ENCODE measurements at regions not wholly inside any gene's neighbourhood (a gene's known extent, or its start where the extent isn't known, plus 50 kb on each side); places are given as distances from the start of the nearest gene placed in this dataset.

DNA sequence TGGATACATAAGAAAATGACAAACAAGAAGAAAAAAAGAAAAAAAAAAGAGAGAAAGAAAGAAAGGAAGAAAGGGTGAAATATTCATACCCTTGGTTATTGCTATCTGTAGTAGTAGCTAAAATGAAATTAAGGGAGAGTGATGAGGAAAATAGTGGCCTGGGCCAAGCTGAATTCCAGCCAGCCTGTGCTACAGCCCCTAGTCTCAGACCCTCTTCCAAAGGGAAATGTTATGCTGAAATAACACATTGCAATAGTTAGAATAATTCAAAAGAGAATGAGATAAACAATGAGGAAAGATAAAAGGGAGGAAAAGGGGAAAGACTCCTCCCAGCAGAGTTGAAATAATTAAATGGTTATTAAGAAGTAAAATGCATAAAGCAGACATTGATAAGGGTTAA, 268.4 kb upstream of the ROBO1 start:
- no peak overlapping the region for H3K27ac ChIP-seq
- no peak overlapping the region for H3K4me3 ChIP-seq
- intact Hi-C loops (cut with DNase I) = no loop called here
- H3K4me1 ChIP-seq = no peaks in the 10 kb centered on the region
- no peaks in the 10 kb centered on the region for H3K36me3 ChIP-seq
- peak in 2 of 4 donors; percentile 16 to 36 for DNase-seq
- TF ChIP-seq, protein P1, sequence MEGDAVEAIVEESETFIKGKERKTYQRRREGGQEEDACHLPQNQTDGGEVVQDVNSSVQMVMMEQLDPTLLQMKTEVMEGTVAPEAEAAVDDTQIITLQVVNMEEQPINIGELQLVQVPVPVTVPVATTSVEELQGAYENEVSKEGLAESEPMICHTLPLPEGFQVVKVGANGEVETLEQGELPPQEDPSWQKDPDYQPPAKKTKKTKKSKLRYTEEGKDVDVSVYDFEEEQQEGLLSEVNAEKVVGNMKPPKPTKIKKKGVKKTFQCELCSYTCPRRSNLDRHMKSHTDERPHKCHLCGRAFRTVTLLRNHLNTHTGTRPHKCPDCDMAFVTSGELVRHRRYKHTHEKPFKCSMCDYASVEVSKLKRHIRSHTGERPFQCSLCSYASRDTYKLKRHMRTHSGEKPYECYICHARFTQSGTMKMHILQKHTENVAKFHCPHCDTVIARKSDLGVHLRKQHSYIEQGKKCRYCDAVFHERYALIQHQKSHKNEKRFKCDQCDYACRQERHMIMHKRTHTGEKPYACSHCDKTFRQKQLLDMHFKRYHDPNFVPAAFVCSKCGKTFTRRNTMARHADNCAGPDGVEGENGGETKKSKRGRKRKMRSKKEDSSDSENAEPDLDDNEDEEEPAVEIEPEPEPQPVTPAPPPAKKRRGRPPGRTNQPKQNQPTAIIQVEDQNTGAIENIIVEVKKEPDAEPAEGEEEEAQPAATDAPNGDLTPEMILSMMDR (IDR thresholded peaks at IDR 0.05) = no peak
- no peaks in the 10 kb centered on the region for H3K27me3 ChIP-seq
- ATAC-seq = no peak
- no peaks in the 10 kb centered on the region for H3K9me3 ChIP-seq

DNA sequence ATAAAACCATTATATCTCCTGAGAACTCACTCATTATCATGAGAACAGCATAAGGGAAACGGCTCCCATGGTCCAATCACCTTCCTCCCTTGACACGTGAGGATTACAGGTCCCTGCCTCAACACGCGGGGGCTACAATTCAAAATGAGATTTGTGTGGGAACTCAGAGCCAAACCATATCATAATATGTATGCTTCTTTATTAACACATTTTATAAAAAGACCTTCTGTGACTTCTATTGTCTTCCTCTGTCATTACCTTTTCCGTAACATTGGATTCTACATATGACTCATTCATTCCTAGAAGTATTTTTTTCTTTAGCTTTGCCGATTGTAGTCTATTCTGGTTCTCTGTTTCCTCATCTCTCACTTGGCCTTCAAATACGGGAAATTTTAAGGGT, 267.2 kb upstream of the ROBO1 start:
- no peak for ATAC-seq
- no peak for DNase-seq

DNA sequence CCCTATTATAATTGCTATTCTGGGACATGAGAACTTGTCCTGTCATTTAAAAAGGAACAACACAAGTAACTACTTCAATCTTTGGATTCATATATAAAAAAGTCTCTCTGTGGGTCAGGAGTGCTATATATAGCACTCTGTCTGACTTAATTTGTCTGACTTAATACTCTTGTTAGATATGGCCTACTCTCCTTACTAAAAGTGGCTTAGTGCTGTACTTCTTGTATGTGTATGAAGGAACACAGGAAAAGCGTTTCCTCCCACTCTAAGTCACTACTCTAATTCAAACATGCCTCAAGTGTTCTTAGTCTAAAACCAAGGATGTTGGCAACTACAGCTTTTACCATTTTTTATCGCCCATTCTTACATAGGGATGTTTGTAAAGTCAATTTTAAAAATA, 255.2 kb upstream of the ROBO1 start:
- H3K27me3 ChIP-seq = no peaks in the 10 kb centered on the region
- no peaks in the 10 kb centered on the region for H3K9me3 ChIP-seq
- no peak overlapping the region for H3K27ac ChIP-seq
- DNase-seq = peak in 1 of 4 donors; percentile 5
- no peaks in the 10 kb centered on the region for H3K4me1 ChIP-seq
- TF ChIP-seq, protein P1 (IDR thresholded peaks at IDR 0.05) = no peak
- ATAC-seq = peak; percentile 90
- H3K36me3 ChIP-seq = no peaks in the 10 kb centered on the region
- intact Hi-C loops (cut with DNase I) = no loop called here
- H3K4me3 ChIP-seq = no peak overlapping the region

More for the DNA sequence above, 267.2 kb upstream of the ROBO1 start:
- Histone ChIP-seq H3K4me1 (no peaks in the 10 kb centered on the region), H3K27ac (no peak overlapping the region), H3K4me3 (no peak overlapping the region), H3K27me3 (no peaks in the 10 kb centered on the region), H3K9me3 (no peaks in the 10 kb centered on the region), H3K36me3 (no peaks in the 10 kb centered on the region)
- intact Hi-C loops (cut with DNase I) = no loop called here
- TF ChIP-seq, protein P1 (IDR thresholded peaks at IDR 0.05) = no peak

DNA sequence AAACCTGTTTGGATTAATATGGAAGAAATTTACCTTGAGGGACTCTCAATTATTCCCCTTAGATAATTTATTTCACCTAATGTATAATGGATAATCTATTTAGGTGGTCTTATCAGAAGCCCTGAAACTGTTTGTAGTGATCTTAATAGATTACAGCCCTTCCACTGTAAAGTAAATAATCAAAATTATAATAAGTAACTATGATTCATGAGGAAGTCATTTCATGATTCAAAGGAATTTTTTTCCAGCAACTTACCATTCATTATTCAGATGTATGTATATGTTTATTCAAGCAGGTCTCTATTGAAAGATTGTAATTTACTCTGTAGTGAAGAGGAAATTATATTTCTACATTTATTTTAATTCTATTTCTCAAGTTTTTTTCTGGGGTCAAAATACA, 250.6 kb upstream of the ROBO1 start:
- DNase-seq (no peak), ATAC-seq (no peak)
- TF ChIP-seq, protein P1 (IDR thresholded peaks at IDR 0.05) = no peak
- no peaks in the 10 kb centered on the region for H3K36me3 ChIP-seq
- no peaks in the 10 kb centered on the region for H3K27me3 ChIP-seq
- no peak overlapping the region for H3K27ac ChIP-seq
- no peaks in the 10 kb centered on the region for H3K4me1 ChIP-seq
- no peaks in the 10 kb centered on the region for H3K9me3 ChIP-seq
- intact Hi-C loops (cut with DNase I) = no loop called here
- no peak overlapping the region for H3K4me3 ChIP-seq

DNA sequence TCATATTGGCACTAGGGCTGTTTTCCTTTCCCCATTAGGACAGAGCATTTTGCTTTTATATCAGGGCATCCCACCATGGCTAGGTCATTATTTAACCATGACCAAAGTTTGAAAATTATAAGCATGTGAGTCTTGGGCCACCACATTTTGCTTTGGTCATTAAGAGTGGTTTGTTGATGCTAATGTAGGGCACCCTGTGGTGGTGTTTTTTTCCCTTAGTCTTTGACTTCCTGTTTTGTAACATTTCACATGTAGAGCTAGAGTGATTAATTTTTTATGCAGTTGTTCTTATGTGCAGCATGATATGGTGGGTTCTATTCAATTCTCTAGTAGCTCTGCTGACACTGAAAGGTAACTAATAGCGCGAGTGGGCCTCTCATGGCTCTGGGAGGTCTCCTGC, 249.6 kb upstream of the ROBO1 start:
- no peak overlapping the region for H3K4me3 ChIP-seq
- TF ChIP-seq, protein P1 (IDR thresholded peaks at IDR 0.05) = no peak
- DNase-seq (no peak), ATAC-seq (no peak)
- H3K9me3 ChIP-seq = no peaks in the 10 kb centered on the region
- intact Hi-C loops (cut with DNase I) = no loop called here
- no peaks in the 10 kb centered on the region for H3K36me3 ChIP-seq
- H3K4me1 ChIP-seq = no peaks in the 10 kb centered on the region
- no peaks in the 10 kb centered on the region for H3K27me3 ChIP-seq
- H3K27ac ChIP-seq = no peak overlapping the region
